TTC549 (cell line): ENCODE measurements at regions not wholly inside any gene's neighbourhood (a gene's known extent, or its start where the extent isn't known, plus 50 kb on each side); places are given as distances from the start of the nearest gene placed in this dataset.

ENCODE experiments used
- FAIRE-seq: peaks from 2 replicates; lab custom pipeline; 2012; peaks lifted over from hg19 to GRCh38; lab: Jason Lieb, UNC

DNA sequence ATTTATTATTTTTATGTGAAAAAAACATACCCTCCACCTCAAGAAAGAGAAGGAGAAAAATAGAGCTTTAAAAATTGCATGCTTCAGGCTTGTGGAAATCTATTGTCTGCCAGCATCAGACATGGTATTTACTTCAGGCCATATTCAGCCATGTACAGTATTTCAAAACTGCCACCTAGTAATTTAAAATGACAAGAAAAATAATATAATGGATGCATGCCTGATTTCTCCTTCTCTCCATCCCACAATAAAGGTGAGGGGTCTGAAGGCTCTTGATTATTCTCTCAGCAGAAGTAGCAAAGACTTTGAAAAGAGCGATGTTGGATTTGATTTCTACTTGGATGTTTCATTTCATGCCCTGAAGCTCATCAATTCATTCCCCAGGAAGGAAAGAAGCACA is 250.7 kb downstream of the TBC1D4 start:
- FAIRE-seq: no peak

DNA sequence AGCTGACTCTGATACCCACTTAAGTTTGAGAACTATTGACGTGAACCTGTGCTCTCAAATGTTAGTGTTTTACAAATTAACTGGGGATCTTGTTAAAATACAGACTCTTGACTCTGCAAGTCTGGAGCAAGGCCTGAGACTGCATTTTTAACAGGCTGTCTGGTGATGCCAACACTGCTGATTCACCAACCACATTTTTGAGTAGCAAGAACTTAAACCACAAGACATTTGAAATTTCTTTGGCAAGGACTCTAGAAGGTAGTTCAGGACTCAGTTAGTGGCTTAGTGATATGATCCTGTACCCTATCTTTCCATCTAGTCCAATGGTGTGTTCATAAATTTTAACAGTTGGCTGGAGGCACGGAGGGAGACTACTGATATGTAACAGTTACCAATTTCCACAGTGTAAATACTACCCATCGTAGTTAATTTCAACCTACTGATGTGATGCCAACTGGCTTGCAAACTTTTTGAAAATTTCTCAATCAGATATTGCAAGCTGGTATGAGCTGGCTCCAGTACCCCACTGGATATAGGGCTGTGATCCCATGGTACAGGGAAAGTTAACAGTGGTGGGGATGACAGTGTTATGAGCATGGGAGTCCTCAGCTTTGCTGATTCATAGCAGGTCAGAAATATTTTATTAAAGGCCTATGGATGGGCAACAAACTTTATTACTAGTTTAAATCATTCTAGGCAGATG is 255.1 kb downstream of the TBC1D4 start:
- no peak for FAIRE-seq

DNA sequence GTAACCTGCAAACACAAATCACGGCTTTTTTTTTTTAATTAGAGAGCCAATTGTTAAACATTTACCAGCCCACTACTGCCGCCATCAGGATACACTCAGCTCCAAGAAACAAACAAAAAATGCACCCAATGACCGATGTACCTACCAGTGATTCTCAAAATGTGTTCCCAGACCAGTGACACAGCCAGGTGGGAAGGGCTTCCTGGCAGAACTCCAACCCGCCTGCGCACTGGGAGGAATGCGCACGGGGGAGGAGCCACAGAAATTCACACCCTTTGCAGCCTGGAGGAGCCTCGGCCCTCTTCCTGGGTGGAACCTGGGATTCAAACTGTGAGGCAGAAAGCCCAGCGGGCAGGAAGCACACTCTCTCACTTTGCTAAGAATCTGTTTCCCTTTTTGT is 255.9 kb downstream of the TBC1D4 start:
- FAIRE-seq: no peak

DNA sequence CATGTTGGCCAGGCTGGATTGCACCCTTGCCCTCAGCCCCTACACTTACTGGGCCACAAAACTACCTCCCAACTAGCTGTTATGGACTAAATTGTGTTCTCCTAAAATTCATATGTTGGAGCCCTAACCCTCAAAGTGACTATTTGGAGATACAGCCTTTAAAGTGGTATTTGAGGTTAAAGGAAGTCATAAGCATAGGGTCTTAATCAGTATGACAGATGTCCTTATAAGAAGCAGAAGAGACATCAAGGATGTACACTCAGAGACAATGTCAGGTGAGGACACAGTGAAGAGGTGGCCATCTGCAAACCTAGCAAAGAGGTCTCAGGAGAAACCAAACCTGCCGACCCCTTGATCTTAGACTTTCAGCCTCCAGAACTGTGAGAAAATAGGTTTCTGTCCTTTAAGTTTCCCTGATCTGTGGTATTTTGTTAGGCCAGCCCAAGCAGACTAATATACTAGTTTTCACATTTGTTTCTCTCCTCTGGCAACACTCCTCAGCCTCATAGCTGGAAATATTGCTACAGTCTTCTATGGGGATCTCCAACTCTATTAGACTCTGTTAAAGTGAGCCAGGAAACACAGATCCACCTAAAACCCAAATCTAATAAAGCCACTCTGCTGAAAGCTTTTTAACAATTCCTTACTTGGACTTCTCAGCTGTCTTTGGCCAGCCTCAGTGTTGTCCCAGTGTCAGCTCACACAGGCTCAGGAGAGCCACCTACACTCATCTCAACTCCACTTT is 256.5 kb downstream of the TBC1D4 start:
- no peak for FAIRE-seq

DNA sequence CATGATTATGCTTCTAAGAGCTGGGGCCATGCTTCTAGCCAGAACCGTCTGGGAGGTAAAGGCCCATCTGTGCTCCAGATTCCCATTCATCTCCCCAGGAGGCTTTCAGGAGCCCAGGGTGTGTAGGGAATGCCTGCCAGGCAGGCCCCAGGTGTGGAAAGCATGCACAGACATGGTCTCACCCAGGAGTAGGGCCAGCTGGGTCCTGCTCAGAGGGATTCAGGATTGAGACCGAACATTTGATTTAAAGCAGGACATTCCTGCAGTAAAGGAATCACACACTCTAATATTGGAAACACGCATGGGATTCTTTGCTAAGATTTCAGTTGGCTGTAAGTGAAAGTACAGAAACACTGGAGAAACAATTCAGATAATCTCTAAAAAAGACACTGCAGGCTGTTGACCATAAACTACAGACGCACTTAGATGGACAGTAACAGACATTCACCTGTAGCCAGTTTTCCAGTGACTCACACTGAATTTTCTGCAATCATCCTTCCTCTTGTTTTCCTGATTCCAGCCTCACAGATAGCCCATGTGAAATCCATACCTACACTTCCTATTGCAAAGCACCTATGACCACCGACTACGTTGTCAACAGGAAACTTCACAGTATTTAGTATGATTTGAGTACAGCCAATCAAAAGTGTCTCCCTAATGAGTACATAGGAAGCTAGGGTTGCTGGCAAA is 257.8 kb downstream of the TBC1D4 start:
- no peak for FAIRE-seq

DNA sequence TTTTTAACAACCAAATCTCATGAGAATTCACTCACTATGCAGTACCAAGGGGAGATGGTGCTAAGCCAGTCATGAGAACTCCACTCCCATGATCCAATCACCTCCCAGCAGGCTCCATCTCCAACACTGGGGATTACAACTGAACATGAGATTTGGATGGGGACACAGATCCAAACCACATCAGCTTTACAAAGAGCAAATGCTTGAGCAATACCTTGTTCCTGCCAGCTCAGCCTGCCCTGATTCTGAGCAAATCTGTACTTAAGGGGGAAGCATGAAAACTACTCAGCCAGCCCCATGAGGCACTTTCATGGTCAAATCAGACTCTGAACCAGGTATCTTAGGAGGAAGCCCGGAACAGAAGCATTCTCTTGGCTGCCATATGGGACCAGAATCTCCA is 259.9 kb downstream of the TBC1D4 start:
- no peak for FAIRE-seq

DNA sequence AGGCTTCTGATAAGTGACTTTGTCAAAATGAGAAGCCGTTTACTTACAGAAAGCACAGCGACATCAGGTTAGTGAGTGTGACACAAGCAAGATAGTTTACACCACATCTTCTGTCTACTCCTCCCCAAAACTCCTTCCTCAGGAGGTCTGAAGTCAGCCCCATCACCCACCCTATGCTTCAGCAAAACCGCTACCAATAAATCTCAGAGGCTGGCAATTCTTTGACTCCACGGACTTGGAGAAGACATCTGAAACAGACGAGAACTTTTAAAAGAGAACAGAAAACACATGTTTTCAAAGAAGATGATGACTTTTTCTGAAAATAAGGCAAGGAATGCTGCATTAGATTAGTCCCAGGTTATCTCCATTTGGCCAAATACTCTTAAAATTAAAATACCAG is 261.1 kb downstream of the TBC1D4 start:
- no peak for FAIRE-seq

DNA sequence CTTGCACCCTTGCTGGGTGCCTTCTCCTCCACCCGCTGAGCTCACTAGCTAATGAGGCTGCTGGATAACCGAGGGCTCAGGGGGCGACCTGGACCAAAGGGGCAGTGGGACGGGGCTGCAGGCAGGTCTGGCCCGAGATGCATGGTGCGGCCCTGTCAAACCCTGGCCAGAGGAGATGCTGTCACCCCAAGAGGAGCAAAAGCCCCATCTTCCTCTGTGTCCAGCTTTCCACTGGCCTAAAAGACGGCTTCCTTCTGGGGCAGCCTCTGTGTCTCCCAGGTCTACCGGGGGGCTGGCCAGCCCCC is 261.8 kb downstream of the TBC1D4 start:
- no peak for FAIRE-seq

DNA sequence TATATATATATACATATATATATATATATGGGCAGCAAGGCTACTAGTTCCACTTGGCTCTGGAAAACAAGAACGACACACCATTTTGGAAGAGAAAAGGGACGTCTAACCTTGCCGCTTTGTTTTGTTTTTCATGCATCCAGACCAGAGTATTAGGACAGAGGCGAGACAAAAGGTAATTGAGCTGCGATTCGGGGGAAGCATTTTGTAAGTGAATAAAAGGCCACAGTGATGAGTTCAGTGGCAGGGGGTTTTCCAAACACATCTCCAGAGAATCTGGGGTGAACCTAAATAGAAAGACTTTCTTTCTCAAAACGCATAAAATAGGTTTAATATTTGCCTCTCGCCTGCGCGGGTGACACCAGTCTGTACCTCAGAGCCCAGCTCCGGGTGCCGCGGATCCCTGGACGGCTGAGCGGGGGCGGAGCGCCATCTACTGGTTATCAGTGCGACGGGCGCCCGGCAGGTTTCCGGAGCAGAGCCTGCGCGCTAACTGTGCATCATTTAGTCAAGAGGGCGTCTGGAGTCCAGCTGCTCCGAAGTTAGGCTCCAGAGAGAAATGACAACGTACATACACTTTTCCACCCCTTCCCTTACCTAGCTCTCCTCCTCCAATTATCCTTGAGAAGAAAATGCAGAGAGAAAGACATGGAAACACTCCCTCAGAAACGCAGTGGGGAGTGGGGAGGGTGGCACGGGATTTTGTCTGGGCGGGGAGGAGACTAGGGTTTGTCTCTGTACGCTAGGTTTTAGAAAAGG is 262.3 kb downstream of the TBC1D4 start:
- FAIRE-seq: no peak

DNA sequence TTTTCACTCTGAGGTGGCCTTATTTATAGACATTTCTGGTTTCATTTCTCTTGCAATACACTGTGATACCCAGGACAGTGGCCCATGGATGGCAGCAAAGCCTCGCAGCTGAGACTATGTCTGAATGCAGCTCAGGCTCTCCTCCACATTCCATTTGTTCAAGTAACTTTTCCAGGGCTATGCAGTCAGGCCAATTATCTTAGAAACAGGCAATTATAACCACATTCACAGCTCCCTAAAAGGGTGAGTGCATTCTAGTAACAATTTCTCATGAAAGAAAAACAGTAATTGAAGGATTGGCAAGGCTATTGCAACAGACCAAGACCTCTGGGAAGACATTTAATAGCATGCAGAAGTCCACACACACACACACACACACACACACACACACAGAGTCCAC is 264.0 kb downstream of the TBC1D4 start:
- no peak for FAIRE-seq

DNA sequence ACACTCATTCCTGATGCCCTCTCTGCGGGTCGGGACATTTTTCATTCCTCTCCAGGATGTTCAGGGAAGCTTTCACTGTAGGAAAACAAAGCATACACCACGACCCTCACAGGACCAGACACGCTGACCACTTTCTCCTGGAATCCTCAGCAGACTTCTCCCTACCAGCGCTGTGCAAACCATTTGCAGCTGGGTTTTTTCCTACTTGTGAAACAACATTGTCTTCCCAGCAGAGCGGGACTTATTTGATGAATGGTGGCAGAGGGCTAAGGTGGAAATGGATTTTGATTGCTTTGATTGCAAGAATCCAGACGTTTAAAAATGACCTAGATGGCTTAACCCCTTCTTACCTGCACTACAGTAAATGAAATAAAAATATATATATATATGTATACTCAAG is 265.9 kb downstream of the TBC1D4 start:
- no peak for FAIRE-seq

DNA sequence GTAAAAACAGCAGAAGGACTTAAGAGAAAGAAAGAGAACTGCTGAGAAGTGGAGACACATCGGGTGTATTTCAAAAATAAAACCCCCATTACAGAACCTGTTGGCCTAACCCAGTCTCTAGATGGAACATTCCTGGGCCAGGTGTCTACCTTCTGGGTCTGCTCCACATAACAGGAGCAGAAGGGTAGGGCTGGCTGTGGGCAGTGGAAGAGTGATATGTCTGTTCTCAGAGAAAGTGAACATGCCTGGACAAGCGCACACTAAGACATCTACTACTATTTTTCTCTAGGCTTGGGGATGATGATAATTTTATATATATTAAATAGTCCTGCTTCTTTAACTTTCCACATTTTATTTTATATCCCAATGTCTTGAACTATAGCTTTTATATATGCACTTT is 267.1 kb downstream of the TBC1D4 start:
- FAIRE-seq: no peak

DNA sequence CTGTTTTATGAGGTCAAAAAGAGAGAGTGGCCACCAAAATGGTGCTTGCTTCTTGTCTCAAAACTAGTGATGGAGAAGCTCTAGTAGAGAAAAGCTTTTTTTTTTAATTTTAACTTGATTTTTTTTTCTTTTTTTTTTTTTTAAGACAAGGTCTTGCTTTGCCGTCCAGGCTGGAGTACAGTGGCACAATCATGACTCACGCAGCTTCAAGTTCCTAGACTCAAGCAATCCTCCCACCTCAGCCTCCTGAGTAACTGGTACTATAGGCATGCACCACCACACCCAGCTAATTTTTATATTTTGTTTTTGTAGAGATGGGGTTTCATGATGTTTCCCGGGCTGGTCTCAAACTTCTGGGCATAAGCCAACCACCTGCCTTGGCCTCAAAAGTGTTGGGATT is 279.0 kb downstream of the TBC1D4 start:
- no peak for FAIRE-seq

DNA sequence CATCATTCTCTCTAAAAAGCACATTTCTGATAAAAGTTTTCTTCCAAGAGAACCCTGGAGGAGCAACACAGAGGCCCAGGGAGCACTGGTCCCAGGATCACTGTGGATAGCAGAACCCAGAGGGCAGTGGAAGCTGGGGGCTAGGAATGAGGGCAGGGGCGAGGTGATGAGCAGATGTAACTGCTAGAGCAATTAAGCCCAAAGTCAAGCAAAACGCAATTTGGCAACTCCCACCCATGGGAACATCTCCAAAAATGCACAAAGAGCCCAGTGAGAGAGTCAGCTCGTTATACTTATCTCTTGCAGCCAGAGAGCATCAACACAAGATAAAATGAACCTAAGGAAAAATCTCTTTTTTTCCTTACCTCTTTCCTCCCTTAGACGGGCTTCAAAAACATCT is 284.2 kb downstream of the TBC1D4 start:
- FAIRE-seq: no peak

DNA sequence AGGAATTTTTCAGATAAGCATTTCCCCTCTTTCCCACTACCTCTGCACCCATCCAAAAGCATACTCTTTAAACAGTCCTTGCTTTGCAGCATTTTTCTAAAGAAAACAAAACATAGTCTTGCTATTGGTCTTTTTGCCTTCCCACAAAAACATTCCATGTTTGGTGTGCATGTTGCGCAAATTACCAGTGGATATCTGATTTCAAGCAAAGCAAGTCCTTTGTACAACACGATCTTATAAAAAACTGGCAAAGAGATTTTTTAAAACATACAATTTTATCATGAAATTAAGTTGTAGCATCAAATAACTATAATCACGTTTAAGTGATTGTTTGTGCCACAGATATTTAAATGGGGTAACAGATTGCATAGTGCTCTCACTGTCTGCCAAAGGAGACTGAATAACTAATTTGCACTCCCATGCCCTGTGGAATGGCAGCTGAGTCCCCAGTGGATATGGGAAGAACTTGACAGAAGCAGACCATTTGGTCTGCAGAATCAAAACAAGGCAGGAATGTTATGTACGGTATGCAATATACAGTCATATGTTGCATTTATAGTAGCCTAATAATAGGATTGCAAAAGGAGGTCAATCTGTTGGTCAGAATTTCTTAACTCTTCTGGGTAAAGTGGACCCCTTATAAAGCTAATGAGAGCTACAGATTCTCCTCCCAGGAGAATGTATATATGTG is 285.7 kb downstream of the TBC1D4 start:
- no peak for FAIRE-seq

DNA sequence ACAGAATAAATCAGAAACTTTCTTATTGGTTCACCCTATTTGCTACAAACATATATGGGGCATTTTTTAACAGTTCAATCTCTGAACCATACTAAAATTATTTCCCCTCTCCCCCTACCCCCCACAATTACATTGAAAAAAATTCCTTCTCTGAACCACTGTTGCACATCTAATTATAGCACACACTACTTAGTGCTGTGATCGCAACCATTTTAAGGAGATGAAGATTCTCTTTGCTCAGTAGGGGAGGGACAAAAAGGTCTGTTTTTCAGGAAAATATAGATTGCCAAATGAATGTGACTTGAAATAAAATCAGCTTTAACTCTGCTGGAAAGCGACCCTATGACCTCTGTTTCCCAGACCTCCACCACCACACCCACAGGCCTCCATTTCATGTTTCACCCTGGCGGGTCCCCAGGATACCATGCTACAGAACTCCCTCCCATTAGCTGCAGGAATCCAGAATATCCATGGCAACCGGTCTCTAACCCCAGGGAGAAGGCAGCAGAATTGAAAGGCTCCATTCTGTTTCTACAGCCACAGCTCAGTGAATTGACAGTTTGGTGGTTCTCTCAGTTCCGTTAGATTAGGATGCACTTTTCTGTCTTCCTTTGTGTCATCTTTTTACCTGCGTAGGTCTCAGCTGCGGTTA is 286.3 kb downstream of the TBC1D4 start:
- FAIRE-seq: no peak

DNA sequence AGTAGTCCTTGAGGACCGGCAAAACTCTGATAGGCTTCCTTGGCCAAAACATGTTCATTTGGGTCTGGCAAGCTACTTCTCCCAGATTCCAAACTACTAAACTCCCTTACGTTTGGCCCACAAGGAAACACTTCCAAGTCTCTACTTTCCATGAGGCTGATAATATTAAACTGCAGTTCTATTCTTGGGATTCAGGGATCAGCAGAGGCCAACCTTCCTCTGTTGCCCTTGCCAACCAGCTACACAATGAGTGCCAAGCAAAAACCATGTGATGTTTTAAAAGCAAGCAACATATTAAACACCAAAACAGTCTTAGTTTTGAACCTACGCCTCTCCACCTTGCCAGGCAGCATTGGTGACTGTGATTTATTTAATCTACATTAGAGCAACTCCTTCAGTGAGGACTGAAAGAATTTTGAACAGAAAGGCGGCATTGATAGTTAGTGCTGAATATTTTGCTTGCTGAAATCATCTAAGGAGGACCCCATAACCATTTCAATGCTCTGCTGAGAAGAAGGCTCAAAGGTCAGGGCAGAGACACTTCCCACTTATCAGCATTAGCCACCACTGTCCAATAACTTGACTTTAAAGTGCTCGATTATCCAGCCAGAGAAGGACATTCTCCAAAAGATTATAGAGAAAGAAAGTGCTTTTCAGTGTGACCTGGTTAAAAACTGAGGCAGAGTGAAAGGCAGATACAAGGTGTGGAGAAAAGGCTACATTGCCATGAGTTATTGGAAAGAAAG is 287.1 kb downstream of the TBC1D4 start:
- FAIRE-seq: no peak

DNA sequence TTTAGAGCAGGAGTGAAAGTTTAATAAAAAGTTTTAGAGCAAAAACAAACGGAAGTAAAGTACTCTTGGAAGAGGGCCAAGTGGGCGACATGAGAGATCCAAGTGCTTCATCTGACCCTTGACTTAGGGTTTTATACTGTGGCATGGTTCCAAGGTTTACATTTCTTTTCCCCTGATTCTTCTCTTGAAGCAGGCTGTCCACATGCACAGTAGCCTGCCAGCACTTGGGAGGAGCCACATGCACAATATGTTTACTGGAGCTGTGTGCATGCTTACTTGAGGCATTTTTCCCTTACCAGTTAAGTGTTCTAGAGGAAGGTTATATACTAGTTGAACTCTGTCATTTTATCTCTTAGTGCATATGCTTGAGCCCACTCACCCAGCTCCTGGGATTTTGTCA is 295.6 kb downstream of the TBC1D4 start:
- no peak for FAIRE-seq

DNA sequence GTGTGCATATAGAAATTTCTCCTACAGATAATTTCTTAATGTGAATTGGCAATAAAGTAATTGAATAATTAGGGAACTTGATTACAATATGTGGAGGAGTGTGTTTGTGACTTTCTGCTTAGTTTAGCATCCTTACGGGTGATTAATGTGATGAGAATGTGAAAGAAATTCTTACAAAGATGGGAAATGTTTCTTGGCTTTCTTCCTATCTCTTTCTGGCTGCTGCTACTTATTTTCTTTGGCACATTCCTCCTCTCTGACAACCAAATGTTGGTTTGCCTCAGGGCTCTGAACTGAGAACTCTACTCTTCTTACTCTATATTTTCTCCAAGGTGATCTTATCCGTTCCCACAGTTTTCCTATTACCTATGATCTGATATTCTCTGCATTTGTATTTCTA is 300.1 kb downstream of the TBC1D4 start:
- no peak for FAIRE-seq

DNA sequence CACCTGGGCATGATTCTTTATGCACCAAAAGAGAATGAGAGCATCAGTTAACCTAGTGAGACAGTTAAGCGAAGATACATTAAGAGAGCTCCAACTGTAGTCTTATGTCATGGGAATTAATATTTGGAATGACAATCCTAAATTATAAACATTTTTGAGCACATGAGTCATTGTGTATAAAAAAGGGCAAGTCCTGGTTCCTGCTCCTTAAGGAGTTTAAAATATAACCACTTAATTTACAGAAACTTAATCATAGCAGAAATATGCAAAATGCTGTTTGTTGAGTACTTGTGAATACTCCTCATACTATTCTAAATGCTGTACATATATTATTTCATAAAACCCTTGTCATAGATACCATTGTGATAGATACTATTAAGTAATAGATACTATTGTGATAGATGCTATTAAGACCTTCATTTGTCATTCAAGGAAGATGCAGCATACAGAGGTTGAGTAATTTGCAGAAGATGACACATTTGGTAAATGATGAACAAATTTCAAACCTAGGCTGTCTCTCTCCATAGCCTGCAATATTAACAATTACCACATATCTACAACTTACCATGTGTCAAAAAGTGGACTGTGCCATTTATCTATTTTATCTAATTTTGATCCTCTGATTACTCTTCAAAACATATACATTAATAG is 301.0 kb downstream of the TBC1D4 start:
- no peak for FAIRE-seq

DNA sequence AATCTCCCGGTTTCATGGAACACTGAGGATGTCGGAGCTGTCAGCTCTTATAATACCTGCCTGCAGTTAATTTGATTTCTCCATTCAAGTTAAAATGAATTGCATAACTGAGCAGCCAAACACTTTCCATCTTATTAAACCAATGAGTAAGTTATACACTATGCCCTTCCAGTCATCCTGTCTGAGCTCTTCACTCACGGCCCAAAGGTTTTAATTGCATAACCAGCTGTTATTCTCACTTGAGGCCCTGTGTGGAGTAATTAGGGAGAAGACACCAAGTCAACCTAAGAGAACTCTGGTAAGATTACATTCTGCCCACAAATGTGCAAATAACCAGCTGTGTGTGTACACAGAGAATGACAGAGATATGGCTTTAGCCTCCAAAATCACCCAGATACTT is 303.5 kb downstream of the TBC1D4 start:
- no peak for FAIRE-seq
